ENCODE measurements at regions not wholly inside any gene's neighbourhood (a gene's known extent, or its start where the extent isn't known, plus 50 kb on each side); places are given as distances from the start of the nearest gene placed in this dataset.

GRCh38 chr10:25869609-25870008, 64.4 kb upstream of the MYO3A start:
- DNase-seq (ENCODE audit: low read depth in 1 of 2, low spot score in 2 of 2) (no peak), FAIRE-seq (no peak)
- no peak overlapping the region for H2BK5ac ChIP-seq (ENCODE audit: low read depth, low read length)
- H2BK12ac ChIP-seq (ENCODE audit: low read depth, low read length): no peak overlapping the region
- H4K20me1 ChIP-seq (replicated peaks in 1 of 2; ENCODE audit: control insufficient read depth in 1 of 2, insufficient read depth in 2 of 2, low read length in 2 of 2): no peaks in the 10 kb centered on the region
- no peak overlapping the region for H3K4me3 ChIP-seq (ENCODE audit: extremely low read depth in 1 of 4, insufficient read depth in 2 of 4, low read depth in 3 of 4, low read length in 4 of 4)
- H3K56ac ChIP-seq (replicated peaks; ENCODE audit: insufficient read length, low read depth, low read length): no peak overlapping the region
- no peak overlapping the region for H3K9ac ChIP-seq (replicated peaks in 1 of 4; ENCODE audit: extremely low read depth in 1 of 4, low read depth in 3 of 4, low read length in 3 of 4)
- no peak overlapping the region for H2BK15ac ChIP-seq (ENCODE audit: low read length)
- peaks cover 0 to under 1% of the 10 kb centered on the region in 2 experiments; a peak in 2 of 4 replicates for H3K9me3 ChIP-seq (ENCODE audit: insufficient read depth in 2 of 2, low read depth in 1 of 2, low read length in 1 of 2)
- no peak overlapping the region for H2AK5ac ChIP-seq (ENCODE audit: low read depth, low read length)
- WGBS, 2 experiments (ENCODE audit: extremely low coverage in 1 of 2, insufficient coverage in 1 of 2, insufficient read length in 1 of 2, insufficient replicate concordance in 2 of 2, low coverage in 1 of 2, low lambda C conversion rate in 2 of 2, missing lambda C conversion rate in 1 of 2): 94% methylated on average over 3 of the region's 3 CpGs; no CpG with 5 or more reads in 1 of the 2 experiments
- ChIA-PET CTCF (ENCODE audit: partially characterized antibody) (interaction anchor here (1.0 to 1.2 kb wide), 2 partner anchors 92 to 441 kb away, joined by 3 read pairs; no protein-coding TSS in a partner anchor), POLR2A (ENCODE audit: partially characterized antibody) (no interaction called here)
- H3K4me1 ChIP-seq (replicated peaks in 1 of 4; ENCODE audit: control insufficient read depth in 3 of 4, insufficient read depth in 4 of 4, low read length in 3 of 4): no peaks in the 10 kb centered on the region
- no peak overlapping the region for H4K91ac ChIP-seq (replicated peaks; ENCODE audit: insufficient read length, low read length)
- H3K4ac ChIP-seq (replicated peaks; ENCODE audit: insufficient read length, low read depth, low read length): no peak overlapping the region
- no peak overlapping the region for H2BK120ac ChIP-seq (replicated peaks; ENCODE audit: low read depth, low read length)
- H3K79me1 ChIP-seq (ENCODE audit: low read depth, low read length): no peaks in the 10 kb centered on the region
- H4K5ac ChIP-seq (ENCODE audit: insufficient read length, low read depth, low read length): no peak overlapping the region
- H3K23ac ChIP-seq (ENCODE audit: insufficient read length): no peak overlapping the region
- H3K27me3 ChIP-seq (replicated peaks in 1 of 4; ENCODE audit: control insufficient read depth in 3 of 4, extremely low read depth in 1 of 4, insufficient read depth in 3 of 4, low read length in 3 of 4): no peaks in the 10 kb centered on the region
- no peak overlapping the region for H3K27ac ChIP-seq (ENCODE audit: low read depth, low read length)
- no peak overlapping the region for H4K8ac ChIP-seq (ENCODE audit: extremely low read depth, insufficient read depth, low read length)
- no peaks in the 10 kb centered on the region for H3K23me2 ChIP-seq (ENCODE audit: low read depth, low read length)
- no peak overlapping the region for H2AFZ ChIP-seq (ENCODE audit: low read length)
- no peaks in the 10 kb centered on the region for H3K79me2 ChIP-seq (ENCODE audit: control insufficient read depth in 1 of 2, insufficient read depth in 2 of 2, low read length in 2 of 2)
- H3K36me3 ChIP-seq (ENCODE audit: control insufficient read depth in 2 of 4, insufficient read depth in 4 of 4, low read length in 3 of 4): no peaks in the 10 kb centered on the region
- no peak overlapping the region for H3K14ac ChIP-seq (ENCODE audit: insufficient read length)
- no peak overlapping the region for H2BK20ac ChIP-seq (ENCODE audit: low read length)
- no peak overlapping the region for H3K4me2 ChIP-seq (ENCODE audit: insufficient read depth in 1 of 2, low read depth in 2 of 2, low read length in 2 of 2)
- H3K18ac ChIP-seq (ENCODE audit: extremely low read depth, low read length): no peak overlapping the region
- no peak for TF ChIP-seq TAF1 (IDR thresholded peaks at IDR 0.05; ENCODE audit: low read depth, low read length)
